Right atrium auricular region (tissue), 2 donors: ENCODE measurements at regions not wholly inside any gene's neighbourhood (a gene's known extent, or its start where the extent isn't known, plus 50 kb on each side); places are given as distances from the start of the nearest gene placed in this dataset.

Source experiments
- DNase-seq: peaks from one replicate; pipeline ENCODE4 v3.0.0-alpha.2; 2019; ENCODE audit warnings: low spot score
- H3K27ac ChIP-seq, 2 donors: fragments of 200-600 bp; sonication (generic); 1 replicate in 1 of 2; 2 replicates in 1 of 2; pipeline ENCODE4 v1.5.1; 2016 to 2019
- H3K27me3 ChIP-seq, 2 donors: fragments of 200-600 bp; sonication (generic); one replicate each; pipeline versions ENCODE4 v1.5.1 to v1.6.0; 2017 to 2019
- H3K36me3 ChIP-seq: fragments of 200-600 bp; sonication (generic); one replicate; pipeline ENCODE4 v1.5.1; 2016
- H3K4me1 ChIP-seq, 2 donors: fragments of 200-600 bp; sonication (generic); one replicate each; pipeline versions ENCODE4 v1.5.1 to v1.6.0; 2017 to 2019
- H3K4me3 ChIP-seq, 2 donors: fragments of 200-600 bp; sonication (generic); 1 replicate in 1 of 2; 2 replicates in 1 of 2; pipeline ENCODE4 v1.5.1; 2017 to 2019; ENCODE audit warnings: mild to moderate bottlenecking in 1 of 2, moderate library complexity in 1 of 2
- H3K9me3 ChIP-seq, 2 donors: fragments of 200-600 bp; sonication (generic); one replicate each; pipeline ENCODE4 v1.5.1; 2019
- TF ChIP-seq, protein P1 (sequence below), 2 donors: fragments of 200-600 bp; sonication (generic); IDR thresholded peaks; one replicate each; pipeline ENCODE4 v1.5.1; 2019; ENCODE audit warnings: antibody characterized with exemption in 2 of 2

DNA sequence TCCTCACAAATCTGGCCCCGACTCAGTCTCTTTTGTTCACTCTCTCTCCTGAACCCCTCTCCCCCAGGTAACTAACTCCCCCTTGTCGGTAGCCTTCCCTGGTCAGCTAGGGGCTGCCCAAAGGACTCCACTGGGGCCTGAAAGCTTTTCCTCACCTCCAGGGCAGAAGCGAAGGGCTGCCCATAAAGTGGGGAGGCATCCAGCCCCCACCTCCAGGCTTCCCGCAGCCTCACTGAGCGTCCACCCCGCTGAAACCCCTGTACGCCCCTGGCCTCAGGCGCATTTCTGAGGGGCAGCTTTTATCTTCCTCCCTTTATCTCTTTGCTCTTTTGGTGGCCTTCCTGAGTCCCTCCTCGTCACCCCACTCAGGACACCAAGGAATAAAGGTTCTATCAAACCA is 249.3 kb downstream of the CYP26B1 start:
- H3K27ac ChIP-seq = no peak overlapping the region
- H3K4me3 ChIP-seq = no peak overlapping the region
- no peaks in the 10 kb centered on the region for H3K36me3 ChIP-seq
- H3K9me3 ChIP-seq = no peaks in the 10 kb centered on the region
- TF ChIP-seq, protein P1, sequence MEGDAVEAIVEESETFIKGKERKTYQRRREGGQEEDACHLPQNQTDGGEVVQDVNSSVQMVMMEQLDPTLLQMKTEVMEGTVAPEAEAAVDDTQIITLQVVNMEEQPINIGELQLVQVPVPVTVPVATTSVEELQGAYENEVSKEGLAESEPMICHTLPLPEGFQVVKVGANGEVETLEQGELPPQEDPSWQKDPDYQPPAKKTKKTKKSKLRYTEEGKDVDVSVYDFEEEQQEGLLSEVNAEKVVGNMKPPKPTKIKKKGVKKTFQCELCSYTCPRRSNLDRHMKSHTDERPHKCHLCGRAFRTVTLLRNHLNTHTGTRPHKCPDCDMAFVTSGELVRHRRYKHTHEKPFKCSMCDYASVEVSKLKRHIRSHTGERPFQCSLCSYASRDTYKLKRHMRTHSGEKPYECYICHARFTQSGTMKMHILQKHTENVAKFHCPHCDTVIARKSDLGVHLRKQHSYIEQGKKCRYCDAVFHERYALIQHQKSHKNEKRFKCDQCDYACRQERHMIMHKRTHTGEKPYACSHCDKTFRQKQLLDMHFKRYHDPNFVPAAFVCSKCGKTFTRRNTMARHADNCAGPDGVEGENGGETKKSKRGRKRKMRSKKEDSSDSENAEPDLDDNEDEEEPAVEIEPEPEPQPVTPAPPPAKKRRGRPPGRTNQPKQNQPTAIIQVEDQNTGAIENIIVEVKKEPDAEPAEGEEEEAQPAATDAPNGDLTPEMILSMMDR (IDR thresholded peaks at IDR 0.05) = no peak
- no peaks in the 10 kb centered on the region for H3K4me1 ChIP-seq
- DNase-seq = peak; percentile 4
- no peaks in the 10 kb centered on the region for H3K27me3 ChIP-seq

DNA sequence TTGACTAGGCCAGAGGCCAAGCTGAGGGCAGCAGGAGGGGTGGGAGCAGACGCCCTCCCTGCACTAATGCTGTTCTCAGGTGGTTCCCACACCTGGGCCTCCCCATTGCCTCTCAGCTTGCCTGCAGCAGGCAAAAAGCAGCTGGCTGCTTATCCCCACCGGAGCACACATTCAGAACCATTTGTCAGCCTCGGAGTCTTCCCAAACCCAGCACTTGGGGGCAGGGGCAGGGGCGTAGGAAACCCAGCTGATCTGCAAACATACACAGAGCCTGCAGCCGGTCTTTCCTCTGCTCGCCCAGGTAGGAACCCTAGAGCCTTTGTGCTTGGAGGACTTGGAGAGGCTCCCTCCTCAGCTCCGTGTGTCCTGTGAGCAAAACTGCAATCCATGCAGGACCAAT is 249.8 kb downstream of the CYP26B1 start:
- no peaks in the 10 kb centered on the region for H3K4me1 ChIP-seq
- H3K27me3 ChIP-seq = no peaks in the 10 kb centered on the region
- no peak overlapping the region for H3K27ac ChIP-seq
- H3K36me3 ChIP-seq = no peaks in the 10 kb centered on the region
- TF ChIP-seq, protein P1 (IDR thresholded peaks at IDR 0.05) = no peak
- DNase-seq = peak; percentile 40
- no peaks in the 10 kb centered on the region for H3K9me3 ChIP-seq
- no peak overlapping the region for H3K4me3 ChIP-seq

DNA sequence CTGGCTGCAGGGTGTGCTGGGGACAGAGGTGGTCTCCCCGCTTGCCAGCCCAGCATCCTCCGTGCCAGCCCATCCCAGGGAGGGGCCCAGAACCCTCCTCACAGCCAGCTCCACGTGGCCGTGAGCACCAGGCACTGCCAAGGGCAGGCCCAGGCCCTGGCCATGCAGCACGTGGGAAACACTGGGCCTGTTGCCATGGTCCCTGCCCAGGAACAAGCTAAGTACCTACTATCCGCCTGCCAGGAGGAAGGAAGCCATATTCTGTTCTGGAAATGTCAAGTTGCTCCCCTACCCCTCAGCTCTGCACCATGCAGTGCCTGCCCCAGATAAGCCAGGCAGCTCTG is 250.6 kb downstream of the CYP26B1 start:
- Histone ChIP-seq H3K9me3 (no peaks in the 10 kb centered on the region), H3K36me3 (no peaks in the 10 kb centered on the region), H3K4me1 (no peaks in the 10 kb centered on the region), H3K27me3 (no peaks in the 10 kb centered on the region), H3K4me3 (no peak overlapping the region), H3K27ac (no peak overlapping the region)
- DNase-seq = peak; percentile 49
- TF ChIP-seq, protein P1 (IDR thresholded peaks at IDR 0.05) = no peak

DNA sequence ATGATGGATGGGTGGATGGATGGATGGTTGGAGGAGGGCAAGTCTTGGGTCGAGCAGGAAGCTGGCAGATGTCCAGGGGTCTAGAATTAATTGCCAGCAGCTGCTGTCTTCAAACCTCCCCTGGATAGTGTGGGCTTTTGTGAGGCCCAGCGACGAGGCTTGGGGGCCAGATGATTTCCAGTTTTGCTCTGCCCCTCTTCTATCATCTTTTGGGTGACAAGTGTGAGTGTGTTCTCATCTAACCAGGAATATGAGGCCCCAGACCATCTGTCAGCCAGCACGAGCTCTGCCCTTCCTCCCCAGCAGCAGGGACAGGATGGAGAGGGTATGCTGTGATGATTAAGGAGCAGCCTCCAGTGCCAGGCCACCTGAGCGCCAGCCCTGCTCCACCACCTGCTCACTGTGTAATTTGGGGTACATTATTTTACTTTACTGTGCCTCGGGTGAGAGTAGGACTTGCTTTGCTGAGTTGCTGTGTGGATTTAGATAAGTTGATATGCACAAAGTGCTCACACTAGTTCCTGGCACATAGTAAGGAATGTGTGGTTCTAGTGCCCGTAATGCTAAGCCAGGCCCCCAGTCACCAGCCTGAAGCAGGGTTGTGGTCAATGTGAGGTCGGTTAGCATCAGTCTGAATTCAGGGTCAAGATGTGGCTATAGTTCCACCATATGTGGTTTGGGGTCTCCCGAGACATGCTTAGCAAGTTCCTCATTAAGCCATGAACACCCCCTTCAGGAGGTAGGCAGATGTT is 251.1 kb downstream of the CYP26B1 start:
- DNase-seq = peak; percentile 23
- no peaks in the 10 kb centered on the region for H3K4me1 ChIP-seq
- H3K27me3 ChIP-seq = no peaks in the 10 kb centered on the region
- H3K4me3 ChIP-seq = no peak overlapping the region
- TF ChIP-seq, protein P1 (IDR thresholded peaks at IDR 0.05) = no peak
- H3K27ac ChIP-seq = no peak overlapping the region
- H3K9me3 ChIP-seq = no peaks in the 10 kb centered on the region
- H3K36me3 ChIP-seq = no peaks in the 10 kb centered on the region

DNA sequence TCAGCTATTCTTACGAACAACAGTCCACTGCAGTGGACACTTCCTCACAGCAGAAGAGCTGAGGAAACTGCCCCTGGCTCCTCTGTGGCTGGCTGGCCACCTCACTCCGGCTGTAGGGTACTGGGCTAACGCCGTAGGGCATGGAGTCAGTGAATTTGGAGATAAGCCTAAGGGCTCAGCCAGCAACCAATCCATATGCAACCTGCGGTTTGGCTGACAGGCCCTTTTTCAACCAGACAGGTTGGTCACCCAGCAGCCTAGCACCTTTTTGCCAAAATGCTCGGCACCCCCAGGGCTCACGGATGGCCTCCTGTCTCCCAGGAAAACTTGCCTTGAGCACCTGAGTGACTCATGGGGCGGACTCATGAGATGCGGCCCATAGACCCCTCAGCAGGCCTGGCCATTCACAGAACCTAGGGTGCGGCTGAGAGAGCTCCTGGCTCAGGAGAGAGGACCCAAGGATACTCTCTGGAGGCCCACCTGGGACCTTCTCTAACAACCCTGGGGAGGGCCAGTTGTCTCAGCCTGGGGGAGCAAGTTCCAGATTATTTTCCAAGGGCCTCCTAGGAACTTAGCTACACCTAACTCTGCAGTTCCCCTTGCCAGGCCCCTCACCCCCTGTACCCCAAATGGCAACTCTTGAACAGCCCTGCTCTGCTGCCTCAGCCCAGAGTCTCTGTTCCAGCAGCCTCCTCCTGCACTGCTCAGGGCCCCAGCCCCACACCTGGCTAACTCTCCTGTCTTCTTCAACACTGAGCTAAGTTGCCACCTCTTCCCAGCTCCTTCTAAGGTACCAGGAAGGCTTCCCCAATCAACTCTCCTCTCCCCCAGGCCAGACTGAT is 252.1 kb downstream of the CYP26B1 start:
- Histone ChIP-seq H3K4me1 (no peaks in the 10 kb centered on the region), H3K27ac (no peak overlapping the region), H3K9me3 (no peaks in the 10 kb centered on the region), H3K4me3 (no peak overlapping the region), H3K27me3 (no peaks in the 10 kb centered on the region), H3K36me3 (no peaks in the 10 kb centered on the region)
- DNase-seq = peak; percentile 48
- TF ChIP-seq, protein P1 (IDR thresholded peaks at IDR 0.05) = no peak
